Muscle layer of colon (tissue), 2 donors: ENCODE measurements at regions not wholly inside any gene's neighbourhood (a gene's known extent, or its start where the extent isn't known, plus 50 kb on each side); places are given as distances from the start of the nearest gene placed in this dataset.

Experiments used
- H3K27ac ChIP-seq: one replicate; pipeline ENCODE4 v1.7.0; 2013; ENCODE audit warnings: low read depth, mild to moderate bottlenecking, low read length, moderate library complexity
- H3K27me3 ChIP-seq, 2 donors: one replicate each; pipeline ENCODE4 v1.7.0; 2013; ENCODE audit warnings: low read length in 2 of 2, mild to moderate bottlenecking in 2 of 2; ENCODE audit not compliant: insufficient read depth in 2 of 2, control insufficient read depth in 1 of 2
- H3K36me3 ChIP-seq: one replicate; pipeline ENCODE4 v1.7.0; 2013; ENCODE audit warnings: mild to moderate bottlenecking, low read length; ENCODE audit not compliant: insufficient read depth
- H3K4me1 ChIP-seq: one replicate; pipeline ENCODE4 v1.7.0; 2013; ENCODE audit warnings: mild to moderate bottlenecking, low read length; ENCODE audit not compliant: insufficient read depth
- H3K4me3 ChIP-seq, 2 donors: one replicate each; pipeline ENCODE4 v1.7.0; 2013; ENCODE audit warnings: low read length in 2 of 2, low read depth in 1 of 2, mild to moderate bottlenecking in 1 of 2, moderate library complexity in 1 of 2
- H3K9ac ChIP-seq: one replicate; pipeline ENCODE4 v1.7.0; 2013; ENCODE audit warnings: low read length
- H3K9me3 ChIP-seq: one replicate; pipeline ENCODE4 v1.7.0; 2013; ENCODE audit warnings: mild to moderate bottlenecking, low read length
- donor health status: abdominal sarcoma.
- donor health status: Adenocarcinoma of cecum.

GRCh38 chr10:36181426-36182178 lies 539.5 kb upstream of the FZD8 start:
- no peak overlapping the region for H3K9ac ChIP-seq
- H3K27ac ChIP-seq: no peak overlapping the region
- H3K27me3 ChIP-seq: no peaks in the 10 kb centered on the region
- no peak overlapping the region for H3K4me3 ChIP-seq
- no peaks in the 10 kb centered on the region for H3K9me3 ChIP-seq
- no peaks in the 10 kb centered on the region for H3K36me3 ChIP-seq
- H3K4me1 ChIP-seq: peaks cover 5% of the 10 kb centered on the region

- Histone ChIP-seq H3K27ac (no peak overlapping the region), H3K9ac (no peak overlapping the region), H3K9me3 (no peaks in the 10 kb centered on the region), H3K4me3 (no peak overlapping the region), H3K36me3 (no peaks in the 10 kb centered on the region), H3K27me3 (no peaks in the 10 kb centered on the region), H3K4me1 (peaks cover 5% of the 10 kb centered on the region)
Measured at GRCh38 chr10:36178616-36179015, 536.5 kb upstream of the FZD8 start.

- Histone ChIP-seq H3K4me3 (no peak overlapping the region), H3K9me3 (no peaks in the 10 kb centered on the region), H3K36me3 (no peaks in the 10 kb centered on the region)
Measured at GRCh38 chr10:36177071-36177470, 535.0 kb upstream of the FZD8 start.

GRCh38 chr10:36175954-36176353 lies 533.9 kb upstream of the FZD8 start:
- Histone ChIP-seq H3K27ac (no peak overlapping the region), H3K9ac (no peak overlapping the region), H3K9me3 (no peaks in the 10 kb centered on the region), H3K4me1 (peaks cover 20% of the 10 kb centered on the region), H3K4me3 (no peak overlapping the region), H3K27me3 (no peaks in the 10 kb centered on the region), H3K36me3 (no peaks in the 10 kb centered on the region)

More at GRCh38 chr10:36177071-36177470, 535.0 kb upstream of the FZD8 start:
- Histone ChIP-seq H3K9ac (no peak overlapping the region), H3K27ac (no peak overlapping the region), H3K27me3 (no peaks in the 10 kb centered on the region), H3K4me1 (peaks cover 9% of the 10 kb centered on the region)

- H3K27ac ChIP-seq: no peak overlapping the region
- no peak overlapping the region for H3K9ac ChIP-seq
- H3K4me3 ChIP-seq: no peak overlapping the region
- no peaks in the 10 kb centered on the region for H3K9me3 ChIP-seq
- no peaks in the 10 kb centered on the region for H3K36me3 ChIP-seq
- H3K4me1 ChIP-seq: peaks cover 23% of the 10 kb centered on the region
- no peaks in the 10 kb centered on the region for H3K27me3 ChIP-seq
Measured at GRCh38 chr10:36173364-36173763, 531.3 kb upstream of the FZD8 start.

- Histone ChIP-seq H3K27ac (no peak overlapping the region), H3K4me1 (peaks cover 23% of the 10 kb centered on the region), H3K36me3 (no peaks in the 10 kb centered on the region), H3K9ac (no peak overlapping the region), H3K9me3 (no peaks in the 10 kb centered on the region), H3K27me3 (no peaks in the 10 kb centered on the region), H3K4me3 (peak overlapping the region in 1 of 2 donors; percentile 4)
Measured at GRCh38 chr10:36171953-36172940, 530.2 kb upstream of the FZD8 start.

GRCh38 chr10:36171556-36171952 lies 529.5 kb upstream of the FZD8 start:
- no peak overlapping the region for H3K27ac ChIP-seq
- H3K4me3 ChIP-seq: no peak overlapping the region
- H3K4me1 ChIP-seq: peaks cover 23% of the 10 kb centered on the region
- no peak overlapping the region for H3K9ac ChIP-seq
- H3K27me3 ChIP-seq: no peaks in the 10 kb centered on the region
- H3K36me3 ChIP-seq: no peaks in the 10 kb centered on the region
- no peaks in the 10 kb centered on the region for H3K9me3 ChIP-seq

GRCh38 chr10:36170943-36171501 lies 528.9 kb upstream of the FZD8 start:
- Histone ChIP-seq H3K36me3 (no peaks in the 10 kb centered on the region), H3K9ac (no peak overlapping the region), H3K9me3 (no peaks in the 10 kb centered on the region), H3K4me1 (peaks cover 23% of the 10 kb centered on the region), H3K4me3 (no peak overlapping the region), H3K27me3 (no peaks in the 10 kb centered on the region), H3K27ac (no peak overlapping the region)

- Histone ChIP-seq H3K9me3 (no peaks in the 10 kb centered on the region), H3K27ac (no peak overlapping the region), H3K4me1 (peaks cover 23% of the 10 kb centered on the region), H3K9ac (no peak overlapping the region), H3K36me3 (no peaks in the 10 kb centered on the region), H3K27me3 (no peaks in the 10 kb centered on the region), H3K4me3 (no peak overlapping the region)
Measured at GRCh38 chr10:36170142-36170719, 528.1 kb upstream of the FZD8 start.

- Histone ChIP-seq H3K9ac (no peak overlapping the region), H3K27me3 (no peaks in the 10 kb centered on the region), H3K9me3 (no peaks in the 10 kb centered on the region), H3K27ac (no peak overlapping the region), H3K36me3 (no peaks in the 10 kb centered on the region), H3K4me1 (peaks cover 23% of the 10 kb centered on the region), H3K4me3 (no peak overlapping the region)
Measured at GRCh38 chr10:36168777-36169176, 526.7 kb upstream of the FZD8 start.
